HEK293 (cell line): ENCODE measurements at regions not wholly inside any gene's neighbourhood (a gene's known extent, or its start where the extent isn't known, plus 50 kb on each side); places are given as distances from the start of the nearest gene placed in this dataset.

ENCODE experiments used
- CTCF ChIA-PET: fragments of 350-600 bp; formaldehyde crosslinking; extraction: SDS; loops from one replicate; lab custom pipeline; 2021; ENCODE audit warnings: antibody characterized with exemption; lab: Yijun Ruan, JAX
- POLR2A ChIA-PET: fragments of 300-600 bp; formaldehyde crosslinking; extraction: SDS; loops from one replicate; lab custom pipeline; 2020; ENCODE audit warnings: antibody characterized with exemption, inconsistent platforms; lab: Yijun Ruan, JAX
- H3K27ac ChIP-seq: fragments of 200-500 bp; sonication (Bioruptor generic); 2 replicates; pipeline ENCODE4 v1.5.1; 2014; ENCODE audit warnings: low read depth, low read length, control low read depth, inconsistent platforms; ENCODE audit errors: extremely low read depth
- H3K36me3 ChIP-seq, 2 experiments: fragments of 200-500 bp in 1 of 2; sonication (Bioruptor generic) in 1 of 2; 1 replicate in 1 of 2; 2 replicates in 1 of 2; pipeline ENCODE4 v1.5.1; 2014 to 2017; ENCODE audit warnings: inconsistent platforms in 2 of 2, low read length in 2 of 2; ENCODE audit not compliant: control insufficient read depth in 2 of 2, insufficient read depth in 1 of 2
- H3K4me1 ChIP-seq: fragments of 200-500 bp; sonication (Bioruptor generic); 2 replicates; pipeline ENCODE4 v1.5.1; 2014; ENCODE audit warnings: mild to moderate bottlenecking, low read length, inconsistent platforms; ENCODE audit not compliant: control insufficient read depth, insufficient read depth
- H3K4me3 ChIP-seq: 2 replicates; pipeline ENCODE4 v1.5.1; 2011; ENCODE audit warnings: low read depth, mild to moderate bottlenecking, control low read depth, low read length, moderate library complexity
- H3K9me3 ChIP-seq: fragments of 200-500 bp; sonication (Bioruptor generic); 2 replicates; pipeline ENCODE4 v1.5.1; 2014; ENCODE audit warnings: low read depth, low read length, inconsistent platforms; ENCODE audit not compliant: control insufficient read depth, insufficient read depth
- GLIS2 ChIP-seq: fragments of 450-650 bp; formaldehyde crosslinking; IDR thresholded peaks from 2 replicates; pipeline ENCODE4 v1.5.1; 2016; ENCODE audit warnings: missing biosample characterization, missing genetic modification characterization
- OSR2 ChIP-seq: fragments of 450-650 bp; formaldehyde crosslinking; IDR thresholded peaks from 2 replicates; pipeline ENCODE4 v1.5.1; 2016; ENCODE audit warnings: missing biosample characterization, missing genetic modification characterization
- SCRT1 ChIP-seq: fragments of 450-650 bp; formaldehyde crosslinking; IDR thresholded peaks from 2 replicates; pipeline ENCODE4 v1.5.1; 2016; ENCODE audit warnings: missing biosample characterization, missing genetic modification characterization, borderline replicate concordance
- SP2 ChIP-seq: fragments of 450-650 bp; formaldehyde crosslinking; IDR thresholded peaks from 2 replicates; pipeline ENCODE4 v1.5.1; 2016; ENCODE audit warnings: missing biosample characterization, missing genetic modification characterization
- TRIM28 ChIP-seq: IDR thresholded peaks from 2 replicates; pipeline ENCODE4 v1.6.1; 2011; ENCODE audit warnings: low read length, control low read depth, borderline replicate concordance
- TSHZ1 ChIP-seq: fragments of 450-650 bp; formaldehyde crosslinking; IDR thresholded peaks from 2 replicates; pipeline ENCODE4 v1.5.1; 2016; ENCODE audit warnings: missing biosample characterization, missing genetic modification characterization, borderline replicate concordance
- YY1 ChIP-seq: fragments of 450-650 bp; formaldehyde crosslinking; IDR thresholded peaks from 2 replicates; pipeline ENCODE4 v1.5.1; 2018; ENCODE audit warnings: missing biosample characterization, missing genetic modification characterization
- YY2 ChIP-seq: fragments of 450-650 bp; formaldehyde crosslinking; IDR thresholded peaks from 2 replicates; pipeline ENCODE4 v1.5.1; 2016; ENCODE audit warnings: missing biosample characterization, missing genetic modification characterization
- ZBTB49 ChIP-seq: fragments of 450-650 bp; formaldehyde crosslinking; IDR thresholded peaks from 2 replicates; pipeline ENCODE4 v1.5.1; 2016; ENCODE audit warnings: missing biosample characterization, missing genetic modification characterization, low read depth
- ZBTB6 ChIP-seq: fragments of 450-650 bp; formaldehyde crosslinking; IDR thresholded peaks from 2 replicates; pipeline ENCODE4 v1.5.1; 2017; ENCODE audit warnings: missing biosample characterization, missing genetic modification characterization
- ZBTB7A ChIP-seq: fragments of 450-650 bp; formaldehyde crosslinking; IDR thresholded peaks from 2 replicates; pipeline ENCODE4 v1.5.1; 2016; ENCODE audit warnings: low read depth, missing biosample characterization, missing genetic modification characterization
- ZNF132 ChIP-seq: fragments of 450-650 bp; formaldehyde crosslinking; IDR thresholded peaks from 2 replicates; pipeline ENCODE4 v1.5.1; 2017; ENCODE audit warnings: missing biosample characterization, missing genetic modification characterization, borderline replicate concordance
- ZNF133 ChIP-seq: fragments of 450-650 bp; formaldehyde crosslinking; IDR thresholded peaks from 2 replicates; pipeline ENCODE4 v1.5.1; 2016; ENCODE audit warnings: missing biosample characterization, missing genetic modification characterization
- ZNF138 ChIP-seq: fragments of 450-650 bp; formaldehyde crosslinking; IDR thresholded peaks from 2 replicates; pipeline ENCODE4 v1.5.1; 2016; ENCODE audit warnings: missing biosample characterization, missing genetic modification characterization, borderline replicate concordance
- ZNF157 ChIP-seq: fragments of 450-650 bp; formaldehyde crosslinking; IDR thresholded peaks from 2 replicates; pipeline ENCODE4 v1.5.1; 2016; ENCODE audit warnings: missing biosample characterization, missing genetic modification characterization
- ZNF169 ChIP-seq: fragments of 450-650 bp; formaldehyde crosslinking; IDR thresholded peaks from 2 replicates; pipeline ENCODE4 v1.5.1; 2016; ENCODE audit warnings: missing biosample characterization, missing genetic modification characterization
- ZNF280D ChIP-seq: fragments of 450-650 bp; formaldehyde crosslinking; IDR thresholded peaks from 2 replicates; pipeline ENCODE4 v1.5.1; 2016; ENCODE audit warnings: missing biosample characterization, missing genetic modification characterization
- ZNF366 ChIP-seq: fragments of 450-650 bp; formaldehyde crosslinking; conservative IDR thresholded peaks from 2 replicates; pipeline ENCODE4 v1.5.1; 2016; ENCODE audit warnings: missing biosample characterization, missing genetic modification characterization
- ZNF37A ChIP-seq: fragments of 450-650 bp; IDR thresholded peaks from 2 replicates; pipeline ENCODE4 v1.5.1; 2018; ENCODE audit warnings: missing biosample characterization, missing genetic modification characterization
- ZNF398 ChIP-seq: fragments of 450-650 bp; formaldehyde crosslinking; IDR thresholded peaks from 2 replicates; pipeline ENCODE4 v1.5.1; 2017; ENCODE audit warnings: missing biosample characterization, missing genetic modification characterization
- ZNF530 ChIP-seq: fragments of 450-650 bp; formaldehyde crosslinking; IDR thresholded peaks from 2 replicates; pipeline ENCODE4 v1.5.1; 2016; ENCODE audit warnings: low read depth, missing biosample characterization, missing genetic modification characterization
- ZNF629 ChIP-seq: fragments of 450-650 bp; formaldehyde crosslinking; IDR thresholded peaks from 2 replicates; pipeline ENCODE4 v1.5.1; 2017; ENCODE audit warnings: missing biosample characterization, missing genetic modification characterization
- ZNF670 ChIP-seq: fragments of 450-650 bp; formaldehyde crosslinking; IDR thresholded peaks from 2 replicates; pipeline ENCODE4 v1.5.1; 2016; ENCODE audit warnings: missing biosample characterization, missing genetic modification characterization, low read depth
- ZSCAN16 ChIP-seq: fragments of 450-650 bp; formaldehyde crosslinking; IDR thresholded peaks from 2 replicates; pipeline ENCODE4 v1.5.1; 2016; ENCODE audit warnings: missing biosample characterization, missing genetic modification characterization

- H3K9me3 ChIP-seq: no peaks in the 10 kb centered on the region
- no peak overlapping the region for H3K27ac ChIP-seq
- POLR2A ChIA-PET: no interaction called here
- no peaks in the 10 kb centered on the region for H3K4me1 ChIP-seq
- H3K36me3 ChIP-seq: no peaks in the 10 kb centered on the region
- no peak overlapping the region for H3K4me3 ChIP-seq
- TF ChIP-seq ZSCAN16: no peak
- no peak for TF ChIP-seq SP2 (tag by site-specific recombination)
- TF ChIP-seq ZNF629: no peak
- no peak for TF ChIP-seq ZNF530 (tag by site-specific recombination)
- TF ChIP-seq YY1 (tag by site-specific recombination): no peak
- TF ChIP-seq ZNF157 (tag by site-specific recombination): no peak
- CTCF ChIA-PET: interaction anchor here (0.6 to 0.9 kb wide), 2 partner anchors 23 to 53 kb away, joined by 3 to 5 read pairs; no protein-coding TSS in a partner anchor
Observed at GRCh38 chr2:39567507-39567906, 98.2 kb upstream of the TMEM178A start.

GRCh38 chr2:39568116-39568515 lies 97.6 kb upstream of the TMEM178A start:
- Histone ChIP-seq H3K4me1 (no peaks in the 10 kb centered on the region), H3K4me3 (no peak overlapping the region), H3K9me3 (no peaks in the 10 kb centered on the region), H3K36me3 (no peaks in the 10 kb centered on the region), H3K27ac (no peak overlapping the region)
- ChIA-PET POLR2A (no interaction called here), CTCF (interaction anchor here (0.6 to 1.0 kb wide), 3 partner anchors 20 to 54 kb away, joined by 3 to 5 read pairs (median 4); no protein-coding TSS in a partner anchor)
- no peak for TF ChIP-seq ZNF280D (tag by site-specific recombination)
- TF ChIP-seq ZNF133 (tag by site-specific recombination): no peak
- no peak for TF ChIP-seq ZNF670 (tag by site-specific recombination)
- no peak for TF ChIP-seq ZNF37A (tag by site-specific recombination)
- no peak for TF ChIP-seq ZBTB7A (tag by site-specific recombination)
- no peak for TF ChIP-seq ZNF366 (tag by site-specific recombination)
- no peak for TF ChIP-seq SCRT1
- no peak for TF ChIP-seq ZBTB6 (tag by site-specific recombination)
- TF ChIP-seq ZNF132 (tag by site-specific recombination): no peak
- no peak for TF ChIP-seq GLIS2 (tag by site-specific recombination)
- no peak for TF ChIP-seq ZNF169 (tag by site-specific recombination)
- no peak for TF ChIP-seq TSHZ1 (tag by site-specific recombination)
- no peak for TF ChIP-seq TRIM28
- no peak for TF ChIP-seq ZBTB49
- TF ChIP-seq YY2 (tag by site-specific recombination): no peak
- no peak for TF ChIP-seq ZNF398 (tag by site-specific recombination)
- TF ChIP-seq ZNF138 (tag by site-specific recombination): no peak
- TF ChIP-seq OSR2 (tag by site-specific recombination): no peak
